Spleen (tissue), 11 donors: ENCODE measurements at regions not wholly inside any gene's neighbourhood (a gene's known extent, or its start where the extent isn't known, plus 50 kb on each side); places are given as distances from the start of the nearest gene placed in this dataset.

Source experiments
- DNase-seq: peaks from one replicate; pipeline ENCODE4 v3.0.0-alpha.2; 2020
- H3K27ac ChIP-seq, 8 donors: fragments of 200-600 bp; sonication (generic) in 7 of 8; 1 replicate in 4 of 8; 2 replicates in 4 of 8; pipeline versions ENCODE4 v1.5.0 to v1.8.0; 2016 to 2021; ENCODE audit warnings: inconsistent platforms in 4 of 8, mild to moderate bottlenecking in 4 of 8, moderate library complexity in 1 of 8
- H3K27me3 ChIP-seq, 7 donors: fragments of 200-600 bp; sonication (generic) in 6 of 7; replicated peaks in 1 of 7; 1 replicate in 4 of 7; 2 replicates in 3 of 7; pipeline versions ENCODE4 v1.5.0 to v1.8.0; 2016 to 2021; ENCODE audit warnings: inconsistent platforms in 3 of 7, mild to moderate bottlenecking in 1 of 7
- H3K36me3 ChIP-seq, 6 donors: fragments of 200-600 bp; sonication (generic) in 5 of 6; 1 replicate in 4 of 6; 2 replicates in 2 of 6; pipeline versions ENCODE4 v1.5.0 to v1.8.0; 2016 to 2021; ENCODE audit warnings: inconsistent platforms in 2 of 6
- H3K4me1 ChIP-seq, 6 donors: fragments of 200-600 bp; sonication (generic) in 5 of 6; 1 replicate in 3 of 6; 2 replicates in 3 of 6; pipeline versions ENCODE4 v1.5.0 to v1.8.0; 2016 to 2021; ENCODE audit warnings: inconsistent platforms in 3 of 6
- H3K4me3 ChIP-seq, 8 donors: fragments of 200-600 bp; sonication (generic) in 7 of 8; 1 replicate in 4 of 8; 2 replicates in 4 of 8; pipeline versions ENCODE4 v1.5.0 to v1.8.0; 2016 to 2021; ENCODE audit warnings: inconsistent platforms in 4 of 8, mild to moderate bottlenecking in 4 of 8, moderate library complexity in 2 of 8
- H3K9me3 ChIP-seq, 8 donors: fragments of 200-600 bp; sonication (generic) in 7 of 8; 1 replicate in 4 of 8; 2 replicates in 4 of 8; pipeline versions ENCODE4 v1.5.0 to v1.8.0; 2016 to 2021; ENCODE audit warnings: inconsistent platforms in 4 of 8
- CTCF ChIP-seq, 11 experiments: fragments of 200-600 bp in 7 of 11; fragments of 450-650 bp in 4 of 11; sonication (generic) in 4 of 11; IDR thresholded peaks in 8 of 11; conservative IDR thresholded peaks in 3 of 11; 1 replicate in 7 of 11; 2 replicates in 4 of 11; pipeline versions ENCODE4 v1.4.0 to v1.8.0; 2016 to 2021; ENCODE audit warnings: antibody characterized with exemption in 11 of 11, inconsistent platforms in 4 of 11, mild to moderate bottlenecking in 1 of 11
- POLR2A ChIP-seq, 3 donors: fragments of 450-650 bp; IDR thresholded peaks; one replicate each; pipeline ENCODE4 v1.5.1; 2017; ENCODE audit warnings: antibody characterized with exemption in 3 of 3, mild to moderate bottlenecking in 1 of 3
- POLR2AphosphoS5 ChIP-seq, 3 donors: sonication (generic); formaldehyde crosslinking; IDR thresholded peaks; one replicate each; pipeline ENCODE4 v1.5.1; 2017; ENCODE audit warnings: antibody characterized with exemption in 3 of 3
- WGBS, 5 donors: extraction: QIAGEN DNeasy Blood & Tissue Kit in 3 of 5; methylation state at CpG; one replicate each; pipeline versions ENCODE4 v1.1.5 to v1.1.7; 2013 to 2018; 5-methylcytosine and 5-hydroxymethylcytosine counted together
- intact Hi-C: fragments of 100-400 bp; cut with DNase I; formaldehyde crosslinking; loops from one replicate; pipeline ENCODE4 v1.15.0; 2023; ENCODE audit warnings: low total_unique reads
- donor health status: healthy with polysubstance abuse.
- donor health status: DM: no; HTN: no; CAD: no; lungs with moderate emphysema.
- donor health status: DM: no; HTN: no; CAD: no.
- donor health status: Bipolar disorder and iron deficiency.
- donor health status: healthy.
- donor health status: DM: no; HTN: no; CAD: no.
- donor health status: DM: yes; HTN: yes; CAD: no.

- Histone ChIP-seq H3K9me3 (no peaks in the 10 kb centered on the region), H3K36me3 (no peaks in the 10 kb centered on the region), H3K27ac (no peak overlapping the region), H3K4me3 (no peak overlapping the region), H3K27me3 (no peaks in the 10 kb centered on the region), H3K4me1 (peaks cover 0 to 19% (median 5%) of the 10 kb centered on the region in 6 donors)
- 83 to 88% (median 88%) methylated on average over 5 of the region's 5 CpGs for WGBS, 5 donors
- TF ChIP-seq CTCF (IDR thresholded peaks at IDR 0.05 in 8 of 11, conservative IDR thresholded peaks at IDR 0.05 in 3 of 11) (no peak), POLR2A (IDR thresholded peaks at IDR 0.05) (no peak), POLR2AphosphoS5 (IDR thresholded peaks at IDR 0.05) (no peak)
- intact Hi-C loops = no loop called here
- DNase-seq = no peak
Observed at GRCh38 chr3:24591661-24592555, 97.3 kb upstream of the THRB start.

GRCh38 chr3:24594161-24594560 lies 99.5 kb upstream of the THRB start:
- intact Hi-C loops = no loop called here
- Histone ChIP-seq H3K9me3 (no peaks in the 10 kb centered on the region), H3K4me1 (peaks cover 0 to 7% (median 4%) of the 10 kb centered on the region in 6 donors), H3K27ac (no peak overlapping the region), H3K36me3 (no peaks in the 10 kb centered on the region), H3K4me3 (no peak overlapping the region), H3K27me3 (no peaks in the 10 kb centered on the region)
- DNase-seq = no peak
- no peak for TF ChIP-seq POLR2A (IDR thresholded peaks at IDR 0.05)
- TF ChIP-seq CTCF (IDR thresholded peaks at IDR 0.05 in 8 of 11, conservative IDR thresholded peaks at IDR 0.05 in 3 of 11) = no peak
- no peak for TF ChIP-seq POLR2AphosphoS5 (IDR thresholded peaks at IDR 0.05)

GRCh38 chr3:24595796-24596195 lies 101.1 kb upstream of the THRB start:
- TF ChIP-seq POLR2AphosphoS5 (IDR thresholded peaks at IDR 0.05) (no peak), CTCF (IDR thresholded peaks at IDR 0.05 in 8 of 11, conservative IDR thresholded peaks at IDR 0.05 in 3 of 11) (no peak), POLR2A (IDR thresholded peaks at IDR 0.05) (no peak)
- intact Hi-C loops = no loop called here
- Histone ChIP-seq H3K27me3 (no peaks in the 10 kb centered on the region), H3K4me1 (peaks cover 0 to 4% (median 0%) of the 10 kb centered on the region in 6 donors), H3K36me3 (no peaks in the 10 kb centered on the region), H3K9me3 (no peaks in the 10 kb centered on the region), H3K4me3 (no peak overlapping the region), H3K27ac (no peak overlapping the region)
- no peak for DNase-seq
- WGBS, 5 donors = 76 to 92% (median 84%) methylated on average over 2 of the region's 2 CpGs

GRCh38 chr3:24596626-24597025 lies 102.0 kb upstream of the THRB start:
- no peak overlapping the region for H3K27ac ChIP-seq
- DNase-seq = no peak
- H3K9me3 ChIP-seq = no peaks in the 10 kb centered on the region
- 57 to 85% (median 75%) methylated on average over 2 of the region's 2 CpGs for WGBS, 5 donors
- H3K27me3 ChIP-seq = no peaks in the 10 kb centered on the region
- intact Hi-C loops = no loop called here
- peaks cover 0 to 4% (median 0%) of the 10 kb centered on the region in 6 donors for H3K4me1 ChIP-seq
- H3K4me3 ChIP-seq = no peak overlapping the region
- TF ChIP-seq POLR2AphosphoS5 (IDR thresholded peaks at IDR 0.05) (no peak), CTCF (IDR thresholded peaks at IDR 0.05 in 8 of 11, conservative IDR thresholded peaks at IDR 0.05 in 3 of 11) (no peak), POLR2A (IDR thresholded peaks at IDR 0.05) (no peak)
- H3K36me3 ChIP-seq = no peaks in the 10 kb centered on the region
